SK-N-SH treated with all-trans-retinoic acid at 6 μM for 48 hours (cell line): ENCODE measurements at regions not wholly inside any gene's neighbourhood (a gene's known extent, or its start where the extent isn't known, plus 50 kb on each side); places are given as distances from the start of the nearest gene placed in this dataset.

Source experiments
- ATAC-seq: fragments of 200-7000 bp; cut with Tn5 transposase; 3 replicates; pipeline ENCODE4 v1.9.1; 2020; ENCODE audit warnings: mild to moderate bottlenecking, moderate library complexity
- ARNTL ChIP-seq: fragments of 450-650 bp; formaldehyde crosslinking; IDR thresholded peaks from 2 replicates; pipeline ENCODE4 v1.5.0; 2020; ENCODE audit warnings: low read depth, mild to moderate bottlenecking, moderate library complexity, borderline replicate concordance
- BACH2 ChIP-seq: fragments of 250-450 bp; sonication (Bioruptor Pico); IDR thresholded peaks from 2 replicates; pipeline ENCODE4 v1.9.0; 2021; ENCODE audit warnings: mild to moderate bottlenecking, borderline replicate concordance
- CSDC2 ChIP-seq: fragments of 250-450 bp; sonication (Bioruptor Pico); IDR thresholded peaks from 2 replicates; pipeline ENCODE4 v1.5.0; 2020; ENCODE audit warnings: mild to moderate bottlenecking, moderate library complexity
- ESRRG ChIP-seq: fragments of 250-450 bp; sonication (Bioruptor Pico); IDR thresholded peaks from 2 replicates; pipeline ENCODE4 v1.6.1; 2021; ENCODE audit warnings: mild to moderate bottlenecking
- GLIS3 ChIP-seq: fragments of 250-450 bp; sonication (Bioruptor Pico); IDR thresholded peaks from 2 replicates; pipeline ENCODE4 v1.5.0; 2020; ENCODE audit warnings: mild to moderate bottlenecking, moderate library complexity
- ISL1 ChIP-seq: fragments of 250-450 bp; sonication (Bioruptor Pico); IDR thresholded peaks from 2 replicates; pipeline ENCODE4 v2.1.2; 2022; ENCODE audit warnings: mild to moderate bottlenecking, moderate library complexity
- OSR1 ChIP-seq: fragments of 250-450 bp; sonication (Bioruptor Pico); IDR thresholded peaks from 2 replicates; pipeline ENCODE4 v1.8.0; 2022; ENCODE audit warnings: moderate library complexity, mild to moderate bottlenecking, inconsistent platforms
- PPARA ChIP-seq: fragments of 250-450 bp; sonication (Bioruptor Pico); IDR thresholded peaks from 2 replicates; pipeline ENCODE4 v1.5.0; 2020; ENCODE audit warnings: mild to moderate bottlenecking, borderline replicate concordance
- RARB ChIP-seq: fragments of 250-450 bp; sonication (Bioruptor Pico); IDR thresholded peaks from 2 replicates; pipeline ENCODE4 v1.8.0; 2021; ENCODE audit warnings: mild to moderate bottlenecking, moderate library complexity
- SNAI2 ChIP-seq: fragments of 250-450 bp; sonication (Bioruptor Pico); IDR thresholded peaks from 2 replicates; pipeline ENCODE4 v1.5.0; 2020; ENCODE audit warnings: mild to moderate bottlenecking, moderate library complexity
- TCF4 ChIP-seq: fragments of 250-450 bp; sonication (Bioruptor Pico); IDR thresholded peaks from 2 replicates; pipeline ENCODE4 v1.8.0; 2021; ENCODE audit warnings: mild to moderate bottlenecking, moderate library complexity, borderline replicate concordance
- TOX ChIP-seq: fragments of 250-450 bp; sonication (Bioruptor Pico); IDR thresholded peaks from 2 replicates; pipeline ENCODE4 v1.8.0; 2021; ENCODE audit warnings: mild to moderate bottlenecking, moderate library complexity, borderline replicate concordance
- ZC3H10 ChIP-seq: fragments of 250-450 bp; sonication (Bioruptor Pico); IDR thresholded peaks from 2 replicates; pipeline ENCODE4 v1.5.1; 2021; ENCODE audit warnings: mild to moderate bottlenecking, moderate library complexity
- ZFP3 ChIP-seq: fragments of 250-450 bp; sonication (Bioruptor Pico); IDR thresholded peaks from 2 replicates; pipeline ENCODE4 v1.5.0; 2020; ENCODE audit warnings: mild to moderate bottlenecking, moderate library complexity
- ZNF565 ChIP-seq: fragments of 450-650 bp; formaldehyde crosslinking; conservative IDR thresholded peaks from 2 replicates; pipeline ENCODE4 v1.5.0; 2020; ENCODE audit warnings: low read depth, mild to moderate bottlenecking, moderate library complexity
- ZNF70 ChIP-seq: fragments of 450-650 bp; formaldehyde crosslinking; IDR thresholded peaks from 2 replicates; pipeline ENCODE4 v1.5.0; 2020; ENCODE audit warnings: mild to moderate bottlenecking, moderate library complexity
- ZNF8 ChIP-seq: fragments of 450-650 bp; formaldehyde crosslinking; IDR thresholded peaks from 2 replicates; pipeline ENCODE4 v1.5.0; 2020; ENCODE audit warnings: mild to moderate bottlenecking, moderate library complexity
- TF ChIP-seq, protein P1 (sequence below): fragments of 250-450 bp; sonication (Bioruptor Pico); IDR thresholded peaks from 2 replicates; pipeline ENCODE4 v1.8.0; 2021; ENCODE audit warnings: low read depth, mild to moderate bottlenecking, moderate library complexity, borderline replicate concordance
- TF ChIP-seq, protein P2 (sequence below): fragments of 250-450 bp; sonication (Bioruptor Pico); IDR thresholded peaks from 2 replicates; pipeline ENCODE4 v1.5.1; 2021; ENCODE audit warnings: mild to moderate bottlenecking, moderate library complexity
- TF ChIP-seq, protein P3 (sequence below): fragments of 250-450 bp; sonication (Bioruptor Pico); IDR thresholded peaks from 2 replicates; pipeline ENCODE4 v1.5.0; 2020; ENCODE audit warnings: mild to moderate bottlenecking, moderate library complexity
- TF ChIP-seq, protein P4 (sequence below): fragments of 250-450 bp; sonication (Bioruptor Pico); IDR thresholded peaks from 2 replicates; pipeline ENCODE4 v1.5.1; 2020; ENCODE audit warnings: low read depth, mild to moderate bottlenecking, moderate library complexity
- TF ChIP-seq, protein P5 (sequence below): fragments of 250-450 bp; sonication (Bioruptor Pico); IDR thresholded peaks from 2 replicates; pipeline ENCODE4 v1.8.0; 2020; ENCODE audit warnings: mild to moderate bottlenecking, moderate library complexity, borderline replicate concordance

DNA sequence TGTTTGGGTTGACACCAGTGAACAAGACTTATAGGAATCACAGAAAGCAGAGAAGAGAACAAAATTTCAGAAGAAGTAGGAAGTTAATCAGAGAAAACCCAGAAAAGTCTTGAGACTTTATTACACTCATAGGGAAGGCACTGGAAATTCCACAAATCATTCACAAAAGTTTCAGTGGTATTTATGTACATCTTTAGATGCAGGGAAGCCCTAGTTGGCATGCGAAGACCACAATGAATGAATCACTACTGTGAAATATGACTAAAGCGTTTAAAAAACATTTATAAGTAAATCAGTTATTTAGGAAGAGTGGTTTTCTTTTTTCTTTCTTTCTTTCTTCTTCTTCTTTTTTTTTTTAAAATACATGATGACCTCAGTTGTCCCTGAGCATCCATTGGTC, 105.1 kb downstream of the NUP35 start:
- ATAC-seq, result peak; percentile 77
- TF ChIP-seq ZNF70 (CRISPR knock-in tag) (no peak), RARB (CRISPR knock-in tag) (no peak), SNAI2 (CRISPR knock-in tag) (no peak)

DNA sequence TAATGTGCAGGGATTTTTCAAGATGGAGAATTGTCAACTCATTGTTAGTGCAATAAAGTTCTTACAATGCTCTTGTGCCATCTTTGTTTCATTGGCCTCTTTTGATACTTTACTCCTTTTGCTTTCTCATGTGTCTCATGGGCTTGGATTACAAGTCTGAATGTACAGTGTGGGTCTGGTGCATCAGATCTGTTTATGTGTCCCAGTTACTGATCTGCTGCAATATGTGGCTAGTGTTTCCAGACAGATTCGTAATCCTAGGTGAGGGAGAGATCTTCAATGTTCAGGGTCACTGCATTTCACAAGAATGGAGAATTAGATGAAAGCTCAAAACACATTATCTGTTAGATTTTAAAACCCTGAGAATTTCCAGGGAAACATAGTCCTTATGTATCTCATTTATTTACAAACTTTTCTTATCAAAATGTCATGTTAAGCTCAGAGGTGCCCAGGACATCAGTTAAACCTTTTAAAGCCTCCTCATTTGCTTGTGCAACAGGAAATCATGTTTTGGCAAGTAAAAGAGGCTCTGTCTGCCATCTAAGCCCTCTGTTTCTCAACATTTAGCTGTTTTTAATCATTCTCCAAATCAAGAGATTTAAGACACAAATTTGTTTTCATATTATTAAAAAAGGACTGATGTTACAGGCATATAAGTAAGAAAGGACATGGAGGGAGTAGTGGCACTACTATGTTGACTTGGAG, 108.1 kb downstream of the NUP35 start:
- no peak for TF ChIP-seq RARB (CRISPR knock-in tag)
- TF ChIP-seq TOX (CRISPR knock-in tag), result no peak
- no peak for TF ChIP-seq SNAI2 (CRISPR knock-in tag)
- TF ChIP-seq, protein P1, sequence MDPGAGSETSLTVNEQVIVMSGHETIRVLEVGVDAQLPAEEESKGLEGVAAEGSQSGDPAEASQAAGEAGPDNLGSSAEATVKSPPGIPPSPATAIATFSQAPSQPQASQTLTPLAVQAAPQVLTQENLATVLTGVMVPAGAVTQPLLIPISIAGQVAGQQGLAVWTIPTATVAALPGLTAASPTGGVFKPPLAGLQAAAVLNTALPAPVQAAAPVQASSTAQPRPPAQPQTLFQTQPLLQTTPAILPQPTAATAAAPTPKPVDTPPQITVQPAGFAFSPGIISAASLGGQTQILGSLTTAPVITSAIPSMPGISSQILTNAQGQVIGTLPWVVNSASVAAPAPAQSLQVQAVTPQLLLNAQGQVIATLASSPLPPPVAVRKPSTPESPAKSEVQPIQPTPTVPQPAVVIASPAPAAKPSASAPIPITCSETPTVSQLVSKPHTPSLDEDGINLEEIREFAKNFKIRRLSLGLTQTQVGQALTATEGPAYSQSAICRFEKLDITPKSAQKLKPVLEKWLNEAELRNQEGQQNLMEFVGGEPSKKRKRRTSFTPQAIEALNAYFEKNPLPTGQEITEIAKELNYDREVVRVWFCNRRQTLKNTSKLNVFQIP, result no peak
- TF ChIP-seq, protein P2, sequence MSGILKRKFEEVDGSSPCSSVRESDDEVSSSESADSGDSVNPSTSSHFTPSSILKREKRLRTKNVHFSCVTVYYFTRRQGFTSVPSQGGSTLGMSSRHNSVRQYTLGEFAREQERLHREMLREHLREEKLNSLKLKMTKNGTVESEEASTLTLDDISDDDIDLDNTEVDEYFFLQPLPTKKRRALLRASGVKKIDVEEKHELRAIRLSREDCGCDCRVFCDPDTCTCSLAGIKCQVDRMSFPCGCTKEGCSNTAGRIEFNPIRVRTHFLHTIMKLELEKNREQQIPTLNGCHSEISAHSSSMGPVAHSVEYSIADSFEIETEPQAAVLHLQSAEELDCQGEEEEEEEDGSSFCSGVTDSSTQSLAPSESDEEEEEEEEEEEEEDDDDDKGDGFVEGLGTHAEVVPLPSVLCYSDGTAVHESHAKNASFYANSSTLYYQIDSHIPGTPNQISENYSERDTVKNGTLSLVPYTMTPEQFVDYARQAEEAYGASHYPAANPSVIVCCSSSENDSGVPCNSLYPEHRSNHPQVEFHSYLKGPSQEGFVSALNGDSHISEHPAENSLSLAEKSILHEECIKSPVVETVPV (CRISPR knock-in tag), result no peak
- no peak for ATAC-seq

DNA sequence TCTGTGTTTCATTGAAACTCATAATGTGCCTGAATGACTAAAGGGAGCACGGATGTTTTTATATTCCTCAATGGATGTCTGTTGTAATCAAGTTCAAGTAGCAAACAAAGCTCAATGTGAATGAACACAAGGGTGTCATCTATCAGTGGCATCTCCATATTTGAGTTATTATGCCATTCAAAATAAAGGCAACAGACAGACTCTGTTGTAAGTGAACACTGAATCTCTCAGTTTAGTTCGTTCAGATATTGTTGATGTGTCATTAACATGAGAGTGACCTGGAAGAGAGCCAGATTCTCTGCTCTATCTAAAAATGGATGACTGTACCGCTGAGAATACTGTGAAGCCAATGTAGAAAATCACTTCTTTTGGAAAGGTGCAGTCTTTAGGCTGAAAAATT, 118.7 kb downstream of the NUP35 start:
- TF ChIP-seq OSR1 (CRISPR knock-in tag) (no peak), ZNF565 (CRISPR knock-in tag) (no peak), ZC3H10 (no peak), PPARA (no peak), ARNTL (CRISPR knock-in tag) (no peak), GLIS3 (no peak), RARB (CRISPR knock-in tag) (no peak), ZNF8 (CRISPR knock-in tag) (no peak), SNAI2 (CRISPR knock-in tag) (no peak), BACH2 (no peak), TOX (CRISPR knock-in tag) (no peak), ZNF70 (CRISPR knock-in tag) (no peak), CSDC2 (CRISPR knock-in tag) (no peak), ISL1 (CRISPR knock-in tag) (no peak), TCF4 (no peak)
- TF ChIP-seq, protein P2 (CRISPR knock-in tag), result no peak
- TF ChIP-seq, protein P3, sequence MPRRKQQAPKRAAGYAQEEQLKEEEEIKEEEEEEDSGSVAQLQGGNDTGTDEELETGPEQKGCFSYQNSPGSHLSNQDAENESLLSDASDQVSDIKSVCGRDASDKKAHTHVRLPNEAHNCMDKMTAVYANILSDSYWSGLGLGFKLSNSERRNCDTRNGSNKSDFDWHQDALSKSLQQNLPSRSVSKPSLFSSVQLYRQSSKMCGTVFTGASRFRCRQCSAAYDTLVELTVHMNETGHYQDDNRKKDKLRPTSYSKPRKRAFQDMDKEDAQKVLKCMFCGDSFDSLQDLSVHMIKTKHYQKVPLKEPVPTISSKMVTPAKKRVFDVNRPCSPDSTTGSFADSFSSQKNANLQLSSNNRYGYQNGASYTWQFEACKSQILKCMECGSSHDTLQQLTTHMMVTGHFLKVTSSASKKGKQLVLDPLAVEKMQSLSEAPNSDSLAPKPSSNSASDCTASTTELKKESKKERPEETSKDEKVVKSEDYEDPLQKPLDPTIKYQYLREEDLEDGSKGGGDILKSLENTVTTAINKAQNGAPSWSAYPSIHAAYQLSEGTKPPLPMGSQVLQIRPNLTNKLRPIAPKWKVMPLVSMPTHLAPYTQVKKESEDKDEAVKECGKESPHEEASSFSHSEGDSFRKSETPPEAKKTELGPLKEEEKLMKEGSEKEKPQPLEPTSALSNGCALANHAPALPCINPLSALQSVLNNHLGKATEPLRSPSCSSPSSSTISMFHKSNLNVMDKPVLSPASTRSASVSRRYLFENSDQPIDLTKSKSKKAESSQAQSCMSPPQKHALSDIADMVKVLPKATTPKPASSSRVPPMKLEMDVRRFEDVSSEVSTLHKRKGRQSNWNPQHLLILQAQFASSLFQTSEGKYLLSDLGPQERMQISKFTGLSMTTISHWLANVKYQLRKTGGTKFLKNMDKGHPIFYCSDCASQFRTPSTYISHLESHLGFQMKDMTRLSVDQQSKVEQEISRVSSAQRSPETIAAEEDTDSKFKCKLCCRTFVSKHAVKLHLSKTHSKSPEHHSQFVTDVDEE, result no peak
- TF ChIP-seq, protein P4, sequence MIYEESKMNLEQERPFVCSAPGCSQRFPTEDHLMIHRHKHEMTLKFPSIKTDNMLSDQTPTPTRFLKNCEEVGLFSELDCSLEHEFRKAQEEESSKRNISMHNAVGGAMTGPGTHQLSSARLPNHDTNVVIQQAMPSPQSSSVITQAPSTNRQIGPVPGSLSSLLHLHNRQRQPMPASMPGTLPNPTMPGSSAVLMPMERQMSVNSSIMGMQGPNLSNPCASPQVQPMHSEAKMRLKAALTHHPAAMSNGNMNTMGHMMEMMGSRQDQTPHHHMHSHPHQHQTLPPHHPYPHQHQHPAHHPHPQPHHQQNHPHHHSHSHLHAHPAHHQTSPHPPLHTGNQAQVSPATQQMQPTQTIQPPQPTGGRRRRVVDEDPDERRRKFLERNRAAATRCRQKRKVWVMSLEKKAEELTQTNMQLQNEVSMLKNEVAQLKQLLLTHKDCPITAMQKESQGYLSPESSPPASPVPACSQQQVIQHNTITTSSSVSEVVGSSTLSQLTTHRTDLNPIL (CRISPR knock-in tag), result no peak
- ATAC-seq, result no peak

DNA sequence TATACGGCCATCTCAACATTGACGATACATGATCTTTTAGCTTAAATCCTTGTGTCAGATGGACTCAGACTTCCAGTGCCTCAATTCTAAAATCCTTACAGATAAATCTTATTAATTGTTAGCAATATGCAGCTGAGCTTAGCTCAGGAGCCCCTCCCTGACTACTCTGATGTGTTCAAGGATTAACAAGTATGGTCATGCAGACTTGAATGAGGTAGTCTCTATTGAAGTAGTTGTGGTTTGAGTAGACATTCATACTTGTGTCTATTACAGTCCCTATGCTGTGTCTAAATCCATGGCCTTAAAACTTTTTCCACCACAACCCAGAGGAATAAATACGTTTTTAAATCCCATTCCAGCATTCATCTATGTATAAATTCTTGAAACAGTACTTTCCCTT, 119.5 kb downstream of the NUP35 start:
- TF ChIP-seq SNAI2 (CRISPR knock-in tag) (no peak), PPARA (no peak), GLIS3 (no peak), ZNF8 (CRISPR knock-in tag) (no peak), CSDC2 (CRISPR knock-in tag) (no peak), ZFP3 (CRISPR knock-in tag) (no peak), ZC3H10 (no peak), ESRRG (CRISPR knock-in tag) (no peak), RARB (CRISPR knock-in tag) (no peak), TOX (CRISPR knock-in tag) (no peak), ZNF565 (CRISPR knock-in tag) (no peak), BACH2 (no peak), ZNF70 (CRISPR knock-in tag) (no peak), ARNTL (CRISPR knock-in tag) (no peak), TCF4 (no peak), ISL1 (CRISPR knock-in tag) (no peak)
- TF ChIP-seq, protein P5, sequence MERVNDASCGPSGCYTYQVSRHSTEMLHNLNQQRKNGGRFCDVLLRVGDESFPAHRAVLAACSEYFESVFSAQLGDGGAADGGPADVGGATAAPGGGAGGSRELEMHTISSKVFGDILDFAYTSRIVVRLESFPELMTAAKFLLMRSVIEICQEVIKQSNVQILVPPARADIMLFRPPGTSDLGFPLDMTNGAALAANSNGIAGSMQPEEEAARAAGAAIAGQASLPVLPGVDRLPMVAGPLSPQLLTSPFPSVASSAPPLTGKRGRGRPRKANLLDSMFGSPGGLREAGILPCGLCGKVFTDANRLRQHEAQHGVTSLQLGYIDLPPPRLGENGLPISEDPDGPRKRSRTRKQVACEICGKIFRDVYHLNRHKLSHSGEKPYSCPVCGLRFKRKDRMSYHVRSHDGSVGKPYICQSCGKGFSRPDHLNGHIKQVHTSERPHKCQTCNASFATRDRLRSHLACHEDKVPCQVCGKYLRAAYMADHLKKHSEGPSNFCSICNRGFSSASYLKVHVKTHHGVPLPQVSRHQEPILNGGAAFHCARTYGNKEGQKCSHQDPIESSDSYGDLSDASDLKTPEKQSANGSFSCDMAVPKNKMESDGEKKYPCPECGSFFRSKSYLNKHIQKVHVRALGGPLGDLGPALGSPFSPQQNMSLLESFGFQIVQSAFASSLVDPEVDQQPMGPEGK (CRISPR knock-in tag), result no peak
- TF ChIP-seq, protein P4 (CRISPR knock-in tag), result no peak
- ATAC-seq, result no peak
